Stimulated activated memory B cell treated with anti-CD40 and anti-IgM and Interleukin-4, amounts not matched to agents 10 μg/mL and 1 μg/mL and 100 μg/mL, for 72 hours (primary cell): ENCODE measurements at regions not wholly inside any gene's neighbourhood (a gene's known extent, or its start where the extent isn't known, plus 50 kb on each side); places are given as distances from the start of the nearest gene placed in this dataset.
"Not testable (repeated sequence)": the region's sequence is repeated elsewhere in the genome, so short reads cannot be mapped to it uniquely, and the experiment has no call there.

Experiments used
- ATAC-seq: fragments of 150-1000 bp; cut with Tn5 transposase; 2 replicates; pipeline ENCODE4 v1.10.0; 2021
- H3K27ac Mint-ChIP-seq: one replicate; pipeline ENCODE4 v1.8.0; 2022; ENCODE audit warnings: mild to moderate bottlenecking, mixed read lengths
- H3K27me3 Mint-ChIP-seq: one replicate; pipeline ENCODE4 v1.8.0; 2022; ENCODE audit warnings: mixed read lengths
- H3K36me3 Mint-ChIP-seq: one replicate; pipeline ENCODE4 v1.8.0; 2022; ENCODE audit warnings: mixed read lengths
- H3K4me1 Mint-ChIP-seq: one replicate; pipeline ENCODE4 v1.8.0; 2022; ENCODE audit warnings: mixed read lengths
- H3K4me3 Mint-ChIP-seq: one replicate; pipeline ENCODE4 v1.8.0; 2022; ENCODE audit warnings: mild to moderate bottlenecking, moderate library complexity, mixed read lengths
- H3K9me3 Mint-ChIP-seq: one replicate; pipeline ENCODE4 v1.8.0; 2022; ENCODE audit warnings: mixed read lengths

DNA sequence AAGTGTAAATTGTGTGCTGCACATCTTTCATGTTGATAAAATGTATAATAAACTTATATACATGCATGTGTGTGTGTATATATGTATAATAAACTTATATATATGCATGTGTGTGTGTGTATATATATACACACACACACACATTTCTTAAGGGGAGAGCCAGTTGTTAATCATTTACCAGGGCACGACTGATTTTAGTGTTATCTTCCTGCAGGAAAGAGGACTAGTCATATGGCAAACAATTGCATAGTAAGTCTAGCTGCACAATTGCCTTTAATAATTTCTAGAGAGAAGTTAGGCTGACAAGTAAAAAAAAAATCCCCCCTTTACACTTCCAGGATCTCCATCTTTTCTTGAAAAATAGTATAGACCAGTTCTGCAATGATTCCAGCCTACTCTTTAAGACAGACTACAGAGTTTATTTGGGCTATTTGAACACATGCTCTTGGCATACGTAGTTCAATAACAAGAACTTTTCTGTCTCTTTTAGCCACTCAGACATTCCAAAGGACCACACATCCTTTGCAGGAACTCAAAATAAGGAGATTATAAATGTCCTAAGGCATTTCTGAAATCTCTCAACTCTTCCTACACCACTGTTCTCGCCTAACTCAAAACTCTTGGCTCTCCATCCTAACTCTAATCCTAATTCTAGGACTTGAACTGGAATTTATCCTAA lies 163.6 kb upstream of the SETMAR start:
- no peaks in the 10 kb centered on the region for H3K27me3 Mint-ChIP-seq
- H3K4me3 Mint-ChIP-seq: no peak overlapping the region
- H3K36me3 Mint-ChIP-seq: peaks cover 2% of the 10 kb centered on the region
- H3K27ac Mint-ChIP-seq: no peak overlapping the region
- no peaks in the 10 kb centered on the region for H3K4me1 Mint-ChIP-seq
- ATAC-seq: no peak
- no peaks in the 10 kb centered on the region for H3K9me3 Mint-ChIP-seq

GRCh38 chr3:4140921-4141320 lies 162.2 kb upstream of the SETMAR start:
- Mint-ChIP-seq H3K27me3 (no peaks in the 10 kb centered on the region), H3K9me3 (no peaks in the 10 kb centered on the region), H3K4me1 (no peaks in the 10 kb centered on the region), H3K4me3 (no peak overlapping the region), H3K27ac (no peak overlapping the region), H3K36me3 (no peaks in the 10 kb centered on the region)
- no peak for ATAC-seq

- H3K36me3 Mint-ChIP-seq: no peaks in the 10 kb centered on the region
- ATAC-seq: no peak
- H3K27ac Mint-ChIP-seq: no peak overlapping the region
- H3K4me3 Mint-ChIP-seq: no peak overlapping the region
- no peaks in the 10 kb centered on the region for H3K9me3 Mint-ChIP-seq
- no peaks in the 10 kb centered on the region for H3K27me3 Mint-ChIP-seq
- H3K4me1 Mint-ChIP-seq: no peaks in the 10 kb centered on the region
Measured at GRCh38 chr3:4147556-4148118, 155.5 kb upstream of the SETMAR start.

GRCh38 chr3:4149296-4149695 lies 153.9 kb upstream of the SETMAR start:
- no peak for ATAC-seq
- no peaks in the 10 kb centered on the region for H3K36me3 Mint-ChIP-seq
- no peaks in the 10 kb centered on the region for H3K9me3 Mint-ChIP-seq
- H3K4me3 Mint-ChIP-seq: no peak overlapping the region
- no peak overlapping the region for H3K27ac Mint-ChIP-seq
- no peaks in the 10 kb centered on the region for H3K4me1 Mint-ChIP-seq
- H3K27me3 Mint-ChIP-seq: no peaks in the 10 kb centered on the region

DNA sequence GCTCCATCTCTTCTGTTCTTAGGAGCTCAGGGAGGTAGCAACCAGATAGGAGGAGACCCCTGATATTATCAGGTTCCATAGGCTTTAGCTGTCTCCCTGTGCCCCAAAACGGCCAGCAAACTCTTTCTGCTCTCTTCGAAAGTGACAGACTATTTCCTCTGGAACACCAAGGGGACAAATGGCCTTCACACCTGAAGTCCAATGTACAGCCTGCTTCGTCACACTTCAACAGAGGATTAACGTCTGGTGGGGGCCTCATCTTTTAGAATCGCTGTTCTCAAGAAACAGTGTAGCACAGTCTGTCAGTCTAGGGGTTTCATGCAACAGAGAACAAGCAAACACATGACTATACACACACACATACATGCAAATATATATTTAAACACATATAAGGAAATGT lies 152.4 kb upstream of the SETMAR start:
- Mint-ChIP-seq H3K4me3 (no peak overlapping the region), H3K27ac (no peak overlapping the region), H3K36me3 (no peaks in the 10 kb centered on the region), H3K27me3 (no peaks in the 10 kb centered on the region), H3K9me3 (no peaks in the 10 kb centered on the region), H3K4me1 (no peaks in the 10 kb centered on the region)
- ATAC-seq: no peak

- H3K27ac Mint-ChIP-seq: no peak overlapping the region
- no peak for ATAC-seq
- H3K36me3 Mint-ChIP-seq: no peaks in the 10 kb centered on the region
- no peak overlapping the region for H3K4me3 Mint-ChIP-seq
- H3K4me1 Mint-ChIP-seq: no peaks in the 10 kb centered on the region
- no peaks in the 10 kb centered on the region for H3K9me3 Mint-ChIP-seq
- H3K27me3 Mint-ChIP-seq: no peaks in the 10 kb centered on the region
Measured at GRCh38 chr3:4151859-4152258, 151.3 kb upstream of the SETMAR start.

GRCh38 chr3:4153771-4154170 lies 149.4 kb upstream of the SETMAR start:
- no peak overlapping the region for H3K4me3 Mint-ChIP-seq
- peaks cover 2% of the 10 kb centered on the region for H3K9me3 Mint-ChIP-seq
- H3K27ac Mint-ChIP-seq: no peak overlapping the region
- no peak for ATAC-seq
- H3K4me1 Mint-ChIP-seq: no peaks in the 10 kb centered on the region
- no peaks in the 10 kb centered on the region for H3K27me3 Mint-ChIP-seq
- H3K36me3 Mint-ChIP-seq: peaks cover 5% of the 10 kb centered on the region

GRCh38 chr3:4158329-4158728 lies 144.8 kb upstream of the SETMAR start:
- no peak for ATAC-seq
- Mint-ChIP-seq H3K4me1 (no peaks in the 10 kb centered on the region), H3K9me3 (peaks cover 5% of the 10 kb centered on the region), H3K4me3 (no peak overlapping the region), H3K27ac (no peak overlapping the region), H3K36me3 (peaks cover 24% of the 10 kb centered on the region), H3K27me3 (no peaks in the 10 kb centered on the region)

DNA sequence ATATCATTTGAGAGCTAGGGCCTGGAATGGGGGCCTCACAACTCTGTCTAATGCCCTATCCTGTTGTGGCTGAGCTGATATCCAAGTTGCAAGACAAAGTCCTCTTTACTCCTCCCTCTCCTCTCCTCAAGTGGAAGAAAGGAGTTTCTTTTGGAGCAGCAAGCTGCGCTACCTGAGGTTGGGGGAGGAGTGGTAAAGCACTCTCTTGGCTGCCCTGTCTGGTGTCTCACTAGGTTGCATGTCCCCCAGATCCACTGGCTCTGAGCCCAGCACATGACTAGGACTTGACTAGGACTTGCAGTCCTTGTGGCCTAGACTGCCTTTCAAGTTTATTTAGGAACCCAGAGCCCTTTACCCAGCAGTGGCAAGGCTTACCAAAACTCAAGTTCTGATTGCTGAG lies 141.1 kb upstream of the SETMAR start:
- Mint-ChIP-seq H3K27me3 (no peaks in the 10 kb centered on the region), H3K4me3 (no peak overlapping the region), H3K4me1 (no peaks in the 10 kb centered on the region), H3K9me3 (peaks cover 5% of the 10 kb centered on the region), H3K36me3 (peaks cover 35% of the 10 kb centered on the region), H3K27ac (no peak overlapping the region)
- ATAC-seq: no peak

DNA sequence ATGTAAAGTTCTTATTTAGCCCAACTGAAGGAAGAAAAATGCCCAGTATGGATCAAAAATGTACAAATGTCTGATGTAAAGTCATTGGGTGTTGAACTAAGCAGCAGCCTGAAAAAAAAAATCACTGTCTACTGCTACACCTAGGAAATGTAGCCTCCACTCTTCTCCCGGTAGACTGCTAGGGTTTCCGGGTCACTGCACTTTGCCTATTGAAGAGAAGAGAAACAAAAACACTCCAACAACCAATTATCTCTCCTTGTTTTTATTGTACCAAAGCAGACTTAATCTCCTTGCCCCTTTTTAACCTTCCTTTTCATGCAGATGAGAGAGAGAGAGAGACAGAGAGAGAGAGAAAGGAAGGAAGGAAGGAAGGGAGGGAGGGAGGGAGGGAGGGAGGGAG lies 140.2 kb upstream of the SETMAR start:
- H3K36me3 Mint-ChIP-seq: peaks cover 35% of the 10 kb centered on the region
- H3K4me1 Mint-ChIP-seq: no peaks in the 10 kb centered on the region
- ATAC-seq: no peak
- peaks cover 5% of the 10 kb centered on the region for H3K9me3 Mint-ChIP-seq
- H3K4me3 Mint-ChIP-seq: no peak overlapping the region
- no peak overlapping the region for H3K27ac Mint-ChIP-seq
- H3K27me3 Mint-ChIP-seq: no peaks in the 10 kb centered on the region

- Mint-ChIP-seq H3K4me1 (no peaks in the 10 kb centered on the region), H3K27ac (no peak overlapping the region), H3K9me3 (no peaks in the 10 kb centered on the region), H3K4me3 (no peak overlapping the region), H3K27me3 (no peaks in the 10 kb centered on the region), H3K36me3 (peaks cover 11% of the 10 kb centered on the region)
- no peak for ATAC-seq
Measured at GRCh38 chr3:4166540-4166939, 136.6 kb upstream of the SETMAR start.

DNA sequence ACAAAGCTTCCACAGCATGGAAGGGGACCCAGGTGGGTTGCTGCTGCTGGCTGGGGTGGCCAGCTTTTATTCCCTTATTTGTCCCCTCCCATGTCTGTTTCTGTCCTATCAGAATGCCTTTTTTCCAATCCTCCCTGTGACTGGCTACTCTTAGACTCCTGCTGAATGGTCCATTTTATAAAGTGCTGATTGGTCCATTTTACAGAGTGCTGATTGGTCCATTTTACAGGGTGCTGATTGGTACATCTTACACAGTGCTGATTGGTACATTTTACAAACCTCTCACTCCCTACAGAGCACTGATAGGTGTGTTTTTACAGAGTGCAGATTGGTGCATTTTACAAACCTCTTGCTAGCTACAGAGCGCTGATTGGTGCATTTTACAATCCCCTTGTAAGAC lies 135.9 kb upstream of the SETMAR start:
- not testable (repeated sequence) for H3K4me1 Mint-ChIP-seq, H3K27ac Mint-ChIP-seq, ATAC-seq, H3K27me3 Mint-ChIP-seq, H3K4me3 Mint-ChIP-seq, H3K9me3 Mint-ChIP-seq
- peaks cover 11% of the 10 kb centered on the region for H3K36me3 Mint-ChIP-seq

DNA sequence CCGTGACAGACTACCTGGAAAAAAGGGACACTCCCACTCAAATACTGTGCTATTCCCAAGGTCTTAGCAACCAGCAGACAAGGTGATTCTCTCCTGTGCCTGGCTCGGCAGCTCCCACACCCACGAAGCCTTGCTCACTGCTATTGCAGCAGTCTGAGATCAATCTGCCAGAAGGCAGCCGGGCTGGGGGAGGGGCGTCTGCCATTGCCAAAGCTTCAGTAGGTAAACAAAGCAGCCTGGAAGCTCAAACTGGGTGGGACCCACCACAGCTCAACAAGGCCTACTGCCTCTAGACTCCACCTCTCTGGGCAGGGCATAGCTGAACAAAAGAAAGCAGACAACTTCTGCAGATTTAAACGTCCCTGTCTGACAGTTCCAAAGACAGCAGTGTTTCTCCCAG lies 128.4 kb upstream of the SETMAR start:
- H3K36me3 Mint-ChIP-seq: peaks cover 23% of the 10 kb centered on the region
- no peak overlapping the region for H3K4me3 Mint-ChIP-seq
- peaks cover 5% of the 10 kb centered on the region for H3K4me1 Mint-ChIP-seq
- H3K27ac Mint-ChIP-seq: no peak overlapping the region
- no peak for ATAC-seq
- no peaks in the 10 kb centered on the region for H3K27me3 Mint-ChIP-seq
- peaks cover 3% of the 10 kb centered on the region for H3K9me3 Mint-ChIP-seq

DNA sequence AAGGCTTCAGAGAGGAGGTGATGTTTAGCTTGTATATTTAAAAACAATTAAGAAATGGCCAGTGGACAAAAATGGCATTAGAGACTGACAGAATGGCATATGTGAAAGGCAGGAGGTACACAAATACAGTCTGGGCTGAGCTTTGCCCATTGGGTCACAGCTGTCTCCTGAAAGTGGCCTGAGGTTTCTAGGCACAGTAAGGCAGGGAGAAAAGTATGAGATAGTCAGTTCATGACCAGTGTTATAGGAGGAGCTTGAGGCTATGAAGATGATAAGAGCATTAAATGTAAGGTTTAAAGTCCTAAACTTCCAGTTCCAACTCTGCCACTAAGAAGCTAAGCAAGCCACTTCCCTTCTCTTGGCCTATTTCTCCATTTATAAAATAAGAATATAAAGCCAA lies 111.2 kb upstream of the SETMAR start:
- H3K27ac Mint-ChIP-seq: no peak overlapping the region

GRCh38 chr3:4195006-4195405 lies 108.2 kb upstream of the SETMAR start:
- H3K4me3 Mint-ChIP-seq: no peak overlapping the region
- no peaks in the 10 kb centered on the region for H3K27me3 Mint-ChIP-seq
- no peaks in the 10 kb centered on the region for H3K4me1 Mint-ChIP-seq
- ATAC-seq: no peak
- peaks cover 12% of the 10 kb centered on the region for H3K36me3 Mint-ChIP-seq
- peaks cover 8% of the 10 kb centered on the region for H3K9me3 Mint-ChIP-seq
- no peak overlapping the region for H3K27ac Mint-ChIP-seq

More for the DNA sequence above, 111.2 kb upstream of the SETMAR start:
- peaks cover 10% of the 10 kb centered on the region for H3K9me3 Mint-ChIP-seq
- no peak overlapping the region for H3K4me3 Mint-ChIP-seq
- no peaks in the 10 kb centered on the region for H3K4me1 Mint-ChIP-seq
- peaks cover 12% of the 10 kb centered on the region for H3K36me3 Mint-ChIP-seq
- no peak for ATAC-seq
- H3K27me3 Mint-ChIP-seq: no peaks in the 10 kb centered on the region

GRCh38 chr3:4196506-4197147 lies 106.5 kb upstream of the SETMAR start:
- Mint-ChIP-seq H3K9me3 (peaks cover 4% of the 10 kb centered on the region), H3K27ac (no peak overlapping the region), H3K36me3 (peaks cover 3% of the 10 kb centered on the region), H3K4me1 (no peaks in the 10 kb centered on the region), H3K27me3 (no peaks in the 10 kb centered on the region), H3K4me3 (no peak overlapping the region)
- ATAC-seq: peak; percentile 24
